Activated CD8-positive, alpha-beta T cell treated with anti-CD3 and anti-CD28 coated beads for 36 hours (primary cell): ENCODE measurements at regions not wholly inside any gene's neighbourhood (a gene's known extent, or its start where the extent isn't known, plus 50 kb on each side); places are given as distances from the start of the nearest gene placed in this dataset.

ENCODE experiments used
- ATAC-seq: fragments of 200-7000 bp; cut with Tn5 transposase; one replicate; pipeline ENCODE4 v1.10.0; 2021; ENCODE audit warnings: mild to moderate bottlenecking, moderate library complexity
- CTCF ChIA-PET: fragments of 350-600 bp; sonication (Branson Sonifier 250); formaldehyde crosslinking; loops from one replicate; lab custom pipeline; 2021; ENCODE audit warnings: antibody characterized with exemption; lab: Charles Lee
- POLR2A ChIA-PET: fragments of 350-600 bp; sonication (Branson Sonifier 250); formaldehyde crosslinking; loops from one replicate; lab custom pipeline; 2021; ENCODE audit warnings: antibody characterized with exemption; lab: Charles Lee
- DNase-seq: peaks from one replicate; pipeline ENCODE4 v3.0.0-alpha.2; 2020
- H3K27ac Mint-ChIP-seq: one replicate; pipeline ENCODE4 v1.8.0; 2021; ENCODE audit warnings: mild to moderate bottlenecking, mixed read lengths
- H3K27me3 Mint-ChIP-seq: one replicate; pipeline ENCODE4 v1.8.0; 2021; ENCODE audit warnings: mixed read lengths
- H3K36me3 Mint-ChIP-seq: one replicate; pipeline ENCODE4 v1.8.0; 2021; ENCODE audit warnings: low read depth, mixed read lengths
- H3K4me1 Mint-ChIP-seq: one replicate; pipeline ENCODE4 v1.8.0; 2021; ENCODE audit warnings: low read depth, mixed read lengths
- H3K4me3 Mint-ChIP-seq: one replicate; pipeline ENCODE4 v1.8.0; 2021; ENCODE audit warnings: mild to moderate bottlenecking, moderate library complexity, mixed read lengths
- H3K9me3 Mint-ChIP-seq: one replicate; pipeline ENCODE4 v1.8.0; 2021; ENCODE audit warnings: mixed read lengths
- CTCF ChIP-seq: fragments of 200-600 bp; IDR thresholded peaks from one replicate; pipeline ENCODE4 v1.8.0; 2022; ENCODE audit warnings: antibody characterized with exemption, mild to moderate bottlenecking
- intact Hi-C: fragments of 100-400 bp; cut with micrococcal nuclease; formaldehyde crosslinking; loops from one replicate; pipeline ENCODE4 v1.10.0; 2022

GRCh38 chr1:221344693-221345092, 397.2 kb downstream of the DUSP10 start:
- Mint-ChIP-seq H3K9me3 (no peaks in the 10 kb centered on the region), H3K36me3 (no peaks in the 10 kb centered on the region), H3K27me3 (peaks cover 8% of the 10 kb centered on the region), H3K27ac (no peak overlapping the region), H3K4me1 (no peaks in the 10 kb centered on the region), H3K4me3 (no peak overlapping the region)
- DNase-seq (no peak), ATAC-seq (no peak)
- intact Hi-C loops, result no loop called here
- ChIA-PET POLR2A (no interaction called here), CTCF (no interaction called here)
- TF ChIP-seq CTCF, result no peak

- Mint-ChIP-seq H3K27me3 (peaks cover 2% of the 10 kb centered on the region), H3K9me3 (no peaks in the 10 kb centered on the region), H3K27ac (no peak overlapping the region), H3K4me3 (no peak overlapping the region), H3K36me3 (no peaks in the 10 kb centered on the region), H3K4me1 (no peaks in the 10 kb centered on the region)
- POLR2A ChIA-PET, result no interaction called here
- intact Hi-C loops, result no loop called here
- DNase-seq (no peak), ATAC-seq (no peak)
- CTCF ChIA-PET, result no interaction called here
- no peak for TF ChIP-seq CTCF
Observed at GRCh38 chr1:221347706-221348105, 394.2 kb downstream of the DUSP10 start.

GRCh38 chr1:221350091-221350490, 391.8 kb downstream of the DUSP10 start:
- DNase-seq, result no peak
- H3K4me1 Mint-ChIP-seq, result no peaks in the 10 kb centered on the region
- ATAC-seq, result no peak
- ChIA-PET CTCF (interaction anchor here (1.3 kb wide), 1 partner anchor 85 kb away, joined by 4 read pairs; no protein-coding TSS in a partner anchor), POLR2A (no interaction called here)
- H3K27ac Mint-ChIP-seq, result no peak overlapping the region
- no peaks in the 10 kb centered on the region for H3K36me3 Mint-ChIP-seq
- no peak overlapping the region for H3K4me3 Mint-ChIP-seq
- intact Hi-C loops, result no loop called here
- H3K27me3 Mint-ChIP-seq, result peaks cover 2% of the 10 kb centered on the region
- no peak for TF ChIP-seq CTCF
- H3K9me3 Mint-ChIP-seq, result no peaks in the 10 kb centered on the region

- ChIA-PET CTCF (no interaction called here), POLR2A (no interaction called here)
- Mint-ChIP-seq H3K4me1 (no peaks in the 10 kb centered on the region), H3K4me3 (no peak overlapping the region), H3K27ac (no peak overlapping the region), H3K9me3 (no peaks in the 10 kb centered on the region), H3K36me3 (no peaks in the 10 kb centered on the region), H3K27me3 (peaks cover 4% of the 10 kb centered on the region)
- no peak for TF ChIP-seq CTCF
- intact Hi-C loops, result no loop called here
- DNase-seq, result no peak
- no peak for ATAC-seq
Observed at GRCh38 chr1:221356693-221357092, 385.2 kb downstream of the DUSP10 start.

GRCh38 chr1:221363039-221363438, 378.9 kb downstream of the DUSP10 start:
- Mint-ChIP-seq H3K36me3 (no peaks in the 10 kb centered on the region), H3K4me3 (no peak overlapping the region), H3K9me3 (no peaks in the 10 kb centered on the region), H3K27me3 (peaks cover 9% of the 10 kb centered on the region), H3K4me1 (no peaks in the 10 kb centered on the region), H3K27ac (no peak overlapping the region)
- ATAC-seq, result no peak
- CTCF ChIA-PET, result interaction anchor here (0.9 kb wide), 1 partner anchor 69 kb away, joined by 3 read pairs; no protein-coding TSS in a partner anchor
- no peak for DNase-seq
- no peak for TF ChIP-seq CTCF
- POLR2A ChIA-PET, result no interaction called here
- intact Hi-C loops, result no loop called here
